HG03064 (cell line): ENCODE measurements at regions not wholly inside any gene's neighbourhood (a gene's known extent, or its start where the extent isn't known, plus 50 kb on each side); places are given as distances from the start of the nearest gene placed in this dataset.
"Not testable (repeated sequence)": the region's sequence is repeated elsewhere in the genome, so short reads cannot be mapped to it uniquely, and the experiment has no call there.

Source experiments
- ATAC-seq: cut with Tn5 transposase; IDR thresholded peaks from one replicate; pipeline ENCODE4 v1.9.1; 2021; ENCODE audit warnings: low read depth; ENCODE audit not compliant: unreplicated experiment

DNA sequence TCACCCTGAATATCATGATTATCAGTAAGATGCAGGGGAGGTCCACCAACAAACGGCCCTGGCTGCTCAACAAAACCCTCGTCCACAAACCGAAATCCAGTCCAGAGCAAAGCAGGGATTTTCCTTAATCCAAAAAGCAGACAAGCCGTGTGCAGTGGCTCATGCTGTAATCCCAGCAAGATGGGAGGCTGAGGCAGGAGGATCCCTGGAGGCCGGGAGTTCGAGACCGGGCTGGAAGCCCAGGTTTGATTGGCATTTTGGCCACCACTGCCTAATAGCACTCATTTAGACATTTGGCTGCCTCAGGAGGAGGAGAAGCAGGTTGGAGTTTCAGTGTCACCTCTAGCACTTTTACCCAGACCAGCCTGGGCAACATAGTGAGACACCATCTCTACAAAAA is 562.0 kb upstream of the AUTS2 start:
- ATAC-seq: no peak

DNA sequence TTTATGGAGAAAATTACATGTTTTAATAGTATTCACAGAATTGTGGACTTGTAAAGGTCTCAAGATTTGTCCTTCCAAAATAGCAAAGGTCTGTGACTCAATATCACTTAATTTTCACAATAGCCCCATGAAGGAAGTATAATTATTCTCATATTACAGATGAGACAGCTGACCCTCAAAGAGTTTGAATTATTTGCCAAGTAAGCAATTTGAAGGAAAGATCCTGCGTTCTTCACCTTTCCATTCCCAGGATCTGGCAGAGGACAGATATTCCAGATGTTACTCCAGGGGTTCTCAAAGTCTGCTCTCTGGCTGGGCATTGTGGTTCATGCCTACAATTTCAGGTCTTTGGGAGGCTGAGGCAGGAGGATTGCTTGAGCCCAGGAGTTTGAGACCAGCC is 559.4 kb upstream of the AUTS2 start:
- no peak for ATAC-seq

- no peak for ATAC-seq
Measured at GRCh38 chr7:69042138-69042537, 556.1 kb upstream of the AUTS2 start.

GRCh38 chr7:69047151-69047754 is 551.0 kb upstream of the AUTS2 start:
- ATAC-seq: no peak

- no peak for ATAC-seq
Measured at GRCh38 chr7:69049326-69049725, 548.9 kb upstream of the AUTS2 start.

- no peak for ATAC-seq
Measured at GRCh38 chr7:69052447-69052846, 545.8 kb upstream of the AUTS2 start.

DNA sequence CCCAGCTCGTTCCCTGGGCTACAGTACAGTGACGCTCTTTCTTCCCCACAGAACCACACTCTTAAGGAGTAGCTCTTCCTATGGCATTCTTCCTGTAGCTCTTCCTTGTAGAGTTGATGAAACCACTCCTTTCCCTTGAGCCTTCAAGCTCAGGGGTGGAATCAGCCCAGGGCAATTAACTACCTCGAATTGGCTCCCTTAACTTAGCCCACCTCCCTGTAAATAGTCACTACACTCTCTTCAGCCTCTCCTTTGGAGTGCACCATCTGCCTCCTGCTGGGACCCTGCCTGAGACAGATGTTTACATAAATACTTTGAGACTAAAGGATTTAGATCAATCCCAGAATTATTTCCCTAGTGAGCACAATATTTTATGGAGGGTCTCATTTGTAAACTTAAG is 537.8 kb upstream of the AUTS2 start:
- ATAC-seq: no peak

DNA sequence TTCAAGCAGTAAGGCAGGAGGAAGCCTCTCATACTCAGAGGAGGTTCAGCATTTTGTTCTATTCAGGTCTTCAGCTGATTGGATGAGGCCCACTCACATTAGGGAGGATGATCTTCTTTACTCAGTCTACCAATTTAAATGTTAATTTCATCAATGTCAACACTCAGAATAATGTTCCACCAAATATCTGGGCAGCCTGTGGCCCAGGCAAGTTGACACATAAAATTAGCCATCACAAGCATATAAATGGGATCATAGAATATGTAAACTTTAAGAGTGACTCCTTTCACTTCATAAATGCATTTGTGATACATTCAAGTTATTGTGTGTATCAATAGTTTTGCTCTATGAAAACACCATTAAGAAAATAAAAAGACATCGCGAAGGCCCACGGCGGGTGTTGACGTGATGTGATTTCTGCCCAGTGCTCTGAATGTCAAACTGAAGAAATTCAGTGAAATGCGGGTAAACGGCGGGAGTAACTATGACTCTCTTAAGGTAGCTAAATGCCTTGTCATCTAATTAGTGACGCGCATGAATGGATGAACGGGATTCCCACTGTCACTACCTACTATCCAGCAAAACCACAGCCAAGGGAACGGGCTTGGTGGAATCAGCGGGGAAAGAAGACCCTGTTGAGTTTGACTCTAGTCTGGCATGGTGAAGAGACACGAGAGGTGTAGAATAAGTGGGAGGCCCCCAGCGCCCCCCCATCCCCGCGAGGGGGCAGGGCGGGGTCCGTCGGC is 536.1 kb upstream of the AUTS2 start:
- no peak for ATAC-seq

DNA sequence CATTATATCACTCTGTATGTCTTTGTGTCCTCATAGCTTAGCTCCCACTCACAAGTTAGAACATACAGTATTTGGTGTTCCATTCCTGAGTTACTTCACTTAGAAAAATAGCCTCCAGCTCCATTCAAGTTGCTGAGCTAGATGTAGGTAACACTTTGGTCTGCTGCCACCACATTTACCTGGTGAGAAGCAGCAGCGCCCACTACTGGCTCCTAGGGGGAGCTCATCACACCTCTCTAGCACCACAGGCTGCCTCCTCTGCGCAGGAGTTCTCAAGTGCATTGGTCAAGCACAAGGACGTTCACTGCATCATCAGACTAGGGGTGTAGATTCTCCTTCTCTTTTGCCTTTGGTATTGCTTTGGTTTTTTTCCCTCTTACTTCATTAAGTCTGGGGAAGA is 530.9 kb upstream of the AUTS2 start:
- no peak for ATAC-seq

GRCh38 chr7:69070476-69070875 is 527.8 kb upstream of the AUTS2 start:
- no peak for ATAC-seq

DNA sequence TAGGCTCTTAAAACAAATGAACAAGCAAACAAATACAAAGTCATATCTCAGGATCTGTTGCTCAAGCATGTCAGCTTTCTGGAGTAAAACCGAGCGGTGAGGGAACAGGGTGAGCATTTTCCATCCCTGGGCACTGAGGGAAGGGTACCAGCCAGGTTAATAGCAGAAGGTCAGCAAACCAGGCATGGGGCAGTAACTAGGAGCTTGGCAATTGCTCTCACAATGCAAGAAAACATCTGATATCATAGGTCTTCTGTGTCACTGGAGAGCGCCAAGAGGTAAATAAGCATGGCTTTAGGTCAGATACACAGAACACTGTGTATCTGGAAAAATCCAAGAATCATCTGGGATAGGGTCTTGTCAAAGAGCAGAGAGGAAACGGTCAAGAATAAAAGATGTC is 521.7 kb upstream of the AUTS2 start:
- no peak for ATAC-seq

DNA sequence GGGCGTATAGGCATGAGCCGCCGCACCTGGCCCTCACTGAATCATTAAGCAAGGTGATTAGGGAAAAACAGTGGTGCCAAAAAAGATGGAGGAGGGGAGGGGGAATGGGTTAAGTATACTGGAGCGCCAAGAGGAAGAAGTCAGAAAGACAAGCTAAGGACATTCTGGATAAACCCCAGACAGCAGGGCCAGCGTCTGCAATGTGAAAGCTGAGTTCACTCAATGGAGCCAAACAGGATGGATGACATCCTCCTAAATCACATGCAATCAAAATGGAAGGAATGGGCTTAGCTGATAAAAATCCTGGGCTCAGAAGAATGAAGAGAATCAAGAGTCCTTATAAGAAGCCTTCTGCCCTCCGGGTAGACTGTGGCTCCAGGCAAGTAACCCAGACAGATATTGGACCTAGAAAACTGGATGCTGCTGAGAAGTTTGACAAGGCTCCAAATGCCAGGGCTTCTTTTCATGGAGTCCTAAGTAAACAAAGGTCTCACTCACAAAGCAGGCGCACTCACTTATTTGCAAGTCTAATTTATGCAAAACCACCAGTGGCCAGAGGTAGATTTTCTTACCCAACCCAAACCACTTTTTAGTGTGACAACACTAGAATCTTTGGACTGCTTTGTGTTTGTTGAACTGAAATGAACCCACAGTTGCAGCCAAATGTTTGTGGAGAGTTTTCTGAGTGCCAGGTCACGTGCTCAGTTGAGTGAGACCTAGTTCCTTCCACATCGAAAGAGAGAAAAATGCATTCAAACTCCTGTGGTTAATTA is 519.1 kb upstream of the AUTS2 start:
- ATAC-seq: no peak

GRCh38 chr7:69087281-69087680 is 511.0 kb upstream of the AUTS2 start:
- ATAC-seq: not testable (repeated sequence)

DNA sequence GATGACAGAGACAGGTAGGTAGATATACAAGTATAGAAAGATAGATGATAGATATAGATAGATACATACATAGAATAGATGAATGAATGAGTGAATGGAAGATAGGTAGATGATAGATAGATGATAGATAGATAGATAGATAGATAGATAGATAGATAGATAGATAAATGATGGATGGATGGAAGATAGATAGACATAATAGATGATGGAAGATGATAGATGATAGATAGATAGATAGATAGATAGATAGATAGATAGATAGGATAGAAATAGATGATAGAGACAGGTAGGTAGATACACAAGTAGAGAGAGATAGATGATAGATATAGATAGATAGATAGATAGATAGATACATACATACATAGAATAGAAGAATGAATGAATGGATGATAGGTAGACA is 510.1 kb upstream of the AUTS2 start:
- ATAC-seq: no peak

- ATAC-seq: no peak
Measured at GRCh38 chr7:69090936-69091335, 507.3 kb upstream of the AUTS2 start.

- no peak for ATAC-seq
Measured at GRCh38 chr7:69091521-69091920, 506.8 kb upstream of the AUTS2 start.

DNA sequence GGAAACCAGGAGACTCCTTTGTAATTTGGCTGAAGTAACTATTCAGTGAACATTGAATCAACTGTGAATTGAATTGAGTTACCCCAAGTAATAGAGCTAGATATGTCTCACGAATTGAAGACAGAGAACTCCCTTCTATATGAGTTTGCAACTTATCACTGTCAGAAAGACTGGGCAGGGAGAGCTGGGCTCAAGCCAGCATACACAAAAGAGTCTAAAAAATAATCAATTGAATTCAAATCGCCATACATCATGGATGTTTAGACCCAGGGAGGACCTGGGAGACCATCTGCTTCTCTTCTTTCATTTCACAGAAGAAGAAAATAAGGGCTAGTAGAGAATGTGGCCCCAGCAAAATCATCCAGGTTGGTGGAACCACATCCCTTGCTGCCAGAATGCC is 503.1 kb upstream of the AUTS2 start:
- no peak for ATAC-seq

GRCh38 chr7:69095649-69096048 is 502.6 kb upstream of the AUTS2 start:
- no peak for ATAC-seq

DNA sequence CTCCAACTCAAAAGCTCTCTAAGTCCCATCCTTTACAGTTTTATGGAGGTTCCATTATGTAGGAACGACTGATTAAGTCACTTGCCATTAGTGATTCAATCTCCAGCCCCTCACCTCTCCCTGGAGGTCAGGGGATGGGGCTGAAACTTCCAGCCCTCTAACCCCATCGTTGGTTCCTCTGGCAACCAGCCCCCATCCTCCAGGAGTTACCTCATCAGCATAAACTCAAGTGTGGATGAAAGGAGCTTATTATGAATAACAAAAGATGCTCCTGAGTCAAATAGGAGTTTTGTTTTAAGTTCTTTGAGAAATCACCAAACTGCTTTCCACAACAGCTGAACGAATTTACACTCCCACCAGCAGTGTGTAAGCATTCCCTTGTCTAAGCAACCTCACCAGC is 494.3 kb upstream of the AUTS2 start:
- no peak for ATAC-seq

- no peak for ATAC-seq
Measured at GRCh38 chr7:69105092-69105491, 493.2 kb upstream of the AUTS2 start.

GRCh38 chr7:69105981-69106380 is 492.3 kb upstream of the AUTS2 start:
- ATAC-seq: no peak

GRCh38 chr7:69106449-69106848 is 491.8 kb upstream of the AUTS2 start:
- not testable (repeated sequence) for ATAC-seq
